HG03196 (cell line): ENCODE measurements at regions not wholly inside any gene's neighbourhood (a gene's known extent, or its start where the extent isn't known, plus 50 kb on each side); places are given as distances from the start of the nearest gene placed in this dataset.
"Not testable (repeated sequence)": the region's sequence is repeated elsewhere in the genome, so short reads cannot be mapped to it uniquely, and the experiment has no call there.

Source experiments
- ATAC-seq: cut with Tn5 transposase; IDR thresholded peaks from one replicate; pipeline ENCODE4 v1.9.1; 2021; ENCODE audit not compliant: unreplicated experiment

GRCh38 chr10:46796351-46796750, 114.9 kb upstream of the PTPN20 start:
- ATAC-seq, result not testable (repeated sequence)

- not testable (repeated sequence) for ATAC-seq
These were observed 109.2 kb upstream of the PTPN20 start for GRCh38 chr10:46802010-46802409.

- ATAC-seq, result not testable (repeated sequence)
These were observed 108.1 kb upstream of the PTPN20 start for GRCh38 chr10:46803082-46803481.

GRCh38 chr10:46810222-46810621, 101.0 kb upstream of the PTPN20 start:
- not testable (repeated sequence) for ATAC-seq

GRCh38 chr10:46816126-46816525, 95.1 kb upstream of the PTPN20 start:
- not testable (repeated sequence) for ATAC-seq

GRCh38 chr10:46840393-46841050, 70.7 kb upstream of the PTPN20 start:
- not testable (repeated sequence) for ATAC-seq

- not testable (repeated sequence) for ATAC-seq
These were observed 70.1 kb upstream of the PTPN20 start for GRCh38 chr10:46841051-46841593.

GRCh38 chr10:46845194-46845593, 66.0 kb upstream of the PTPN20 start:
- ATAC-seq, result not testable (repeated sequence)

- ATAC-seq, result not testable (repeated sequence)
These were observed 65.6 kb upstream of the PTPN20 start for GRCh38 chr10:46845640-46846039.

GRCh38 chr10:46860753-46861152, 50.5 kb upstream of the PTPN20 start:
- not testable (repeated sequence) for ATAC-seq
